HG03139 (cell line): ENCODE measurements at regions not wholly inside any gene's neighbourhood (a gene's known extent, or its start where the extent isn't known, plus 50 kb on each side); places are given as distances from the start of the nearest gene placed in this dataset.

ENCODE experiments used
- ATAC-seq: cut with Tn5 transposase; IDR thresholded peaks from one replicate; pipeline ENCODE4 v1.9.1; 2021; ENCODE audit not compliant: unreplicated experiment

DNA sequence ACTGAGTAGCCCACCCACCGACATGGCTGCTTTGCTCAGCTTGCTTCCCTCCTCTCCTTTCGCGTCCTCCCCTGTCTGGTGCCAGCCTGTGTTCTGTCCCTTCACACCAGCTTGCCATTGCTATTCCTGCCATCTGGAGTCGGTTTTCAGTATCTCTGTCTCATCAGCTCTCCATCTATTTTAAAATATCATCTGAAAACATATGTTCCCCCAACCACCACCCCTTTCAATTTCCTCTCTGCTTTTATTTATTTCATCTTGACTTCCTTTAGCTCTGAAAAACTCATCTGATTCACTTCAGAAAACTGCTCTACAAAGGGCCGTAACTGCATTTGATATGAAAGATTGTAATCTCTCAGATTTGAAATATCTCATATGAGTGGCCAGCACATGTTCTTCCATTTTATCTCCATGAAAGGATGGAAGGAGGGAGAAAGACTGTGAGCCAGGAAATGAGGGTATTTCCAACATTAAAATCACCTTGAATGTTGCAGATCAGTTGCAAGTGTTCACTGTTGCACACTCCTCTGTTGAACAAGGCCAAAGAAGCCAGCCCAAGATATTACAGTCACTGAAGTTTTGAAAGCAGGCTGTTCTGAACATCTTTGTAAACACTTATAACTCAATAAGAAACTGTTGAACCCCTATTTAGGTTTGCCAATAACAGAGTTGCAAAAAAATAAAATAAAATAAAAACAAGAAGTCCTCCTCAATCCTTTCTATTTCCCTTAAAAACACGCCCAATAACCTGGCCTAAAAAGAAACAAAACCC lies 202.4 kb upstream of the NEBL start:
- ATAC-seq, result no peak

DNA sequence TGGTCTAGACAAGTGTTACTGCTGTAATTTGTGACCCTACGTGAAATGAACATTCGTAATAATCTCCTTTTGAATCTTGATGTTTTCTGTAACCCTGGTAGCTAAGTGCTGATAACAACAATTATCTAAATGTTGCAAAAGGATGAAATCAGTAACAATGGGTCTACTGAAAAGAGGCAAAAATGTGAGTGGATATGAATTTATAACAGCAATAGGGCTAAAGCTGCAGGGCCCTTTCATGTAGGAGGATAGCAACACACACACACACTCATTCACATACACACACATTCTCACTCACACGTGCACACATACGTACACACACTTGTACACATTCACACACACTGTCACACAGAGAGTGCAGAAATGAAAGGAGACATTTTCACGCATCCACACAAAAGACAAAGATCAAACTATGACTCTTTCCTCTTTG lies 200.8 kb upstream of the NEBL start:
- ATAC-seq, result no peak

DNA sequence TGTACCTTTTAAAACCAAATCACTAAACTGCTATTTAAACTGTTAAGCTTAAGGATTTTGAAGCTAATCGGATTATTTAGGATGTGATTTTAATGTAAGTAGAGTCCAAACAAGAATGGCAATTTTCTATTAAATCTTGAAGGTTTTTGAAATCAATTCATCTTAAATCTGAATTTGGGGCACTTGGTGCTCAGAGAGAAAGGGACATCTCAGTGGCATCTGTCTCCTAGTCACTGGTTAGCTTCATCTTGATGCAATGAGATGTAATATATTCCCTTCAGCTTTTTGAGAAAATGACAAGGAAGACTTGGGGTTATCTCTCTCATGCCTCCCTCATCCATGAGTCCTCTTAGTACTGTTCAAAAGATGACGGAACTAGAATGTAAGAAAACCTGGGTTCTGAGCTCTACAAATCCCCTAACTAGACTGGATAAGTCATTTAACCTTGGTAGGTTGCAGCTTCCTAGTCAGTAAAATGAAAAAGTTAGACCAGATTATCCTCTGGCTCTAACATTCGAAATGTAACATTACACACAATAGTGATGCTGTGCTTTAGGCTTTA lies 198.5 kb upstream of the NEBL start:
- ATAC-seq, result no peak

DNA sequence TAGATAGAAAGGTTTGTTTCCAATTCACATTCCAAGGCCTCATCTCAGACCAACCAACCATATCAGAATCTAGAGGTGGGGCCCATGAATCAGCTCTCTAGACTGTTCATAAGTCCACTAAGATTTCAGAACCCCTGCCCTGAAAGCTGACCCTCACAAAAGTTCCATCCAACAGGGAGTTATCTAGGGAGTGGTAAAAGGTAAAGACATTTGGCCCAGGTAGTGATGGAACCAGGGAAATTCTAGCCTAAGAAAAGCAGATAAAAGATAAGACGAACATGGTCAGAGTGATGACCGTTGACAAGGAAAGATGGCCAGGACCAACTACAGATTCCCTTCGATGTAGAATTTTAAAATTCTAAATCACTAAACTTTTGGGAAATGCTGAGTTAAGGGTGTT lies 198.0 kb upstream of the NEBL start:
- ATAC-seq, result no peak

DNA sequence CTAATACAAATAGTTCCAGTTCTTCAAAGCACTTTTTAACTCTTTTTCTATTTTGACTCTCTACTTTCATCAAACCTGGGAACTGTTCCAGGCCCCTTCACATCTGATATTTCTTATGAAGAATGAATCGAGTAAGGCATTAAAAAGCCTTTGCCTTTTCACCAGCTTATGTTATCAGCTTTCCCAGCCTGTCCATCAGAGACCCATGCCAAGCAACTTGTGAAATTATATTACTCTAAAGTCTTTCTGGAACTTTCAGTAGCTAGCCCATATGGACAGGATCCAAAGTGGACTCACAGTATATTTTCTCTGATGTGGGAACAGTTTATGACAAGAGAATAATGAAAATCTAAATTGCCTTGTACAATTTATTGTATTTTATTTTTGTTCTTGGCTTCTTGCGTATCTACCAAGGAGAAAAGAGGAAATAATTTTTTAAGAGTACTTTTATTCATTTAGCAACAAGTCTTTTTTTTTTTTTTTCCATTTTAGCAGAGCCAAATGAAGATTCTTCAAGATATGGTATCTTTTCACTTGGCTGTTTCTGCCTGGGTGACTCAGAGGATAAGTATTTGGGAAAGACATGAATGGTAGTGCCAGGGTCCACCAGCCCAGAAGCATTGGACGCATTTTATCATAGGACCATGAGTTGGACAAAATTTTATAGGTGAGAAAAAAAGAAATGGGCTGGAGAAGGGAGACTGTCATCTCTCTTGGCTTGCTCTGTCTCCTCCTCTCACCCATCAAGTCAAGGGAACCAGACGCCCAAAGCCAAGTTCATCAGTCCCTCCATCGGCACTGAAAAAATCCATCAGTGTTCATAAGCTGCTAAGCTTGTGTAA lies 195.8 kb upstream of the NEBL start:
- ATAC-seq, result no peak

DNA sequence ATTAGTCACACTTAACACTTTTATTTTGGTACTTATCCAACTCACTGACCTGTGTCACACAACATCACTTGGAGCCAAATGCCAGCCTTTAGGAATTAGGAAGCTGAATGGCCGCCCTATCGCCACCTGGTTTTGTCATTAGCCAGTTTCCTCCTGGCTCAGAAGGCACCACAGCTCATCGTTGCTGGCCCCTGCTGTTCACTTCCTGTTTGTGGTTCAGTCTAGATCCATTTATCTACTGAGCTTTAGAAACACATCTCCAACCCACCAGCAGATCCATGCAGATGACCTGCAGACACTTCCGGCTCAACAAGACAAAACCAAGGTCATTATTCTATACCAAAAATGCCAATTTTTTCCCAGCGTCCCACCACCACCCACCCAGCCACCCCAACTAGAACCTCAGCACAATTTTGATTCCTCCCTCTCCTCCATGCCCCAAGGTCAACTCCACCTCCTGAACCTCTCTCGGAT lies 193.5 kb upstream of the NEBL start:
- no peak for ATAC-seq

DNA sequence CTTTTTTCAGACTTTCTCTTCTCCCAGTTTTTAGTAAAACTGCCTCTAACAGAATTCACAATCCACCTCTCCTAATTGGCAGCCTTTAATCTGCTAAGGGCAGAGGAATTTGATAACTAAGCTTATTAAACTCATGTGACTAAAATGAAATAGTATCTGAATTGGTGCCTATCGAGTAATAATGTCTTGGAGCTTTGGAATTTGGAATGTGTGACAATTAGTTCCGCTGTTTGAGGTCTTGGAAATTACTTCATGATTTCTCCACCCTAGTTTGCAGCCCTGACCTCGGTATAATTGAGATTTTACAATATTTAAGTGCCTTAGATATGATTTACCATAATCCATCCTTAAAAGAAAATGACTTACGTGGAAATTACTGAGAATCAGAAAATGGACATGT lies 190.4 kb upstream of the NEBL start:
- no peak for ATAC-seq

DNA sequence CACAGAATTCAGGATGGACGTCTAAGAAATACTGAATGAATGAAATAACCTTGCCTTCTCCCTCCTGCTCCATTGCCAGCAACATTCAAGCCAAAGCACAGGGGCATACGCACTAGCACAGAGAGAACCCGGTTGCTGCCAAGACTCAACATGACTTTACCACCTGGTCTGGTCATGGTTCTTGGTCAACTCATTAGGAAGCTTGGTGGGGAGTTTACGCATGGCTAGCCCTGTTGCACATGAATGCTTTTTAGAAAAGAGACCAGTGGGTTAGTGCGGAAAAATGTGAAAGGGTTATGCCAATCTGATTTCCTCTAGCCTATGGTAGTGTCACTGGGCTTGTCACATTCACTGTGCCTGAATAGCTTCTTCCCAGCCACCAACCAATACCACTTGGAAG lies 187.6 kb upstream of the NEBL start:
- no peak for ATAC-seq

DNA sequence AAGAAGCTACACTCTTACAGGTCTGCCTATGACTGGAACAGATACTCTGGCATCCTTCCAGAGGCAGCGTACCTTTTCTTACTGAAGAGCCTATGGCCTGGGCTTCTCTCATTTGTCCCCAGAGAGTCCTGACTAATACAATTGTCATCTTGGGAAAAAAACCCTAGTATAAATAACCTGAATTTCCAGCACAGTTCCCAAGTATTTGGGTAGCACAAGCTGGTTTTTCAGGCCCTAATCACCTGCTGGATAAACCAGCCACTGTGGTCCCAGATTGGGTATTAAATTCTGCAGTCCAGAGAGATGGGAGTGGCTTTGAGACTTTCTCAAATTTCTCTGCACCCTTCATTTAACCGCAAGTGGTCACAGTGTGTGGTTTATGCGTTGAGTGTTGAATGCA lies 186.8 kb upstream of the NEBL start:
- ATAC-seq, result no peak

DNA sequence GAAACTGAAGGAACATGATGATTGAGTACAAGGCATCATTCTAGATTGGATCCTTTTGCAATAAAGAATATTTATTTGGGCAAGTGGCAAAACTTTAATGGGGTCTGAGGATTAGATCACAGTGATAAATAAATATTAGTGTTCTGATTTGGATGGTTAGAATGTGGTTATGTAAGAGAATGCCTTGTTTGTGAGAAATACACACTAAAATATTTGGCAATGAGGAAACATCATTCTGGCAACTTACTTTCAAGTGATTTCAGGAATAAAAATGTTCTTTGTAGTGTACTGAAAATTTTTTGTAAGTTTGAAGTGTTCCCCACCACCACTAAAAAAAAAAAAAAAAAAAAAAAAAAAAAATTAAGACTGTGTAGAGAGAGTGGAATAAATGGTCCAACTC lies 185.1 kb upstream of the NEBL start:
- no peak for ATAC-seq

DNA sequence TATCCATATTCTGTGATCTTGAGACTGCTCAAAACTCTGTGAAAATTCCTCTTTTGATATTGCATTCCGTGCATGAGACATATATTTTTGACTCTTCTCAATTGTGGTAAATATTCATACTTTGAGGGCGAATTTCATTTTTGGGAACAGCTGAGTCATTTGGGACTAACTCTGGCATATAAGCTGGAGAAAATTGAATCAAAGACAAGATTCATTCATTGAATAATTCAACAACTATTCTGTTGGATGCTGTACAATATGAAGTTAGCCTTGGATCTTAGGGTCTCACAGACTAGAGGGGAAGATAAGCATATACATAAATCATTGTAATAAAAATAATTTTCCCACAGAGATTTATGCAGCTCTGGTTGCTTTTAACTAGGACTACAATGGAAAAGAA lies 183.2 kb upstream of the NEBL start:
- no peak for ATAC-seq

DNA sequence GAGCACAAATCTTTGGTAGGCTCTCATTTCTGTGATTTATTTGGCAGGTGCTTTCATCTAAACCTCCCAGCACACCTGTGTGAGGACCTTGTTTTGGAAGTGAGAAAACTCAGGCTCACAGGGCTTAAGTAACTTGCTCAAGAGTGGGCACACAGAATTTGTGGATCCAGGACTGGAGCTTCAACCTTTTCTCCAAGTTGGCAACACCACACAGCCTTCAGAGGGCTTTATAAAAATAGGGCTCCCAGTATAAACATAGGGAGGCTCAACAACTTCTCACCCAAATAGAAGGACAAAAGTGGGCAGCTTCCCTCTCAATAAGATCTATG lies 182.2 kb upstream of the NEBL start:
- no peak for ATAC-seq

DNA sequence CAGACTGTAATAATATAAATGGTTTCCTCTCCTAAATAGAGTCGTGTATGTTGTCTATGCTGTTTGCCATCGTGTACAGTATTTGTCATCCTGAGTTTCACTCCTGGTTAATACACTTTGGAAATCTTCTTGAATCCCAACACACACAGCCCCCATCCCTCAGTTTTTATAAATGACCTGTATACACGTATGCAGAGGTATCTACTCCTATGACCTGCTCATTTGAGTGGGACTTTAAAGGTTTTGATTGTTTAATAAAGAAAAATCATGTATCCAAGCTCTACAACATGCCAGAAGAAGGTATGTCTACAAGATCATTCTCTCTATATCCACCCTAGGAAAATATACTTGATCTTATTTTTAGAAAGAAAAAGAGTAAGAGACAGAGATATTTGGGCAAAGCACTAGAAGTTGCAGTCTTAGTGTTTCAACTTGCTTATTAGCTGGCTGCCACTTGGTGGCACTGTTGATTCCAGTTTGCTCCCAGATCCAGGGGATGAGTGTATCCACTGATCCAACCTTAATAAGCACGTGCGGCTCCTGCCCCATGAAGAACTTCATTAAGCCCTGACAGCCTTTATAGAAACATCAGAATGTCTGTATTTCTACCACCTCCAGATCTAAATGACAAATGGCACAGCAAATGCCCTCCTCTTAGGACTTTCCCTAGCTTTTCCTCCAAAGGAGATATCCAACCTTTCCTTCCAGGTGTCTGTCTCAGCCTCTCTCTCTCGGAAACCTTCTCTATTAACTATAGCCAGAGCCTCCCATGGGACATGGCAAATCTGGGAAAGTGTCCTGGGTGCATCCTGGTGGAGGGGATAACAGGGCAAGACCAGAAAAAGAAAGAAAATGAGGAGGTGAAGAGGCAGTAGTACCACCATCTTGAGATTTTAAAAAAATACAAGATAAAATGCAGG lies 181.6 kb upstream of the NEBL start:
- no peak for ATAC-seq

DNA sequence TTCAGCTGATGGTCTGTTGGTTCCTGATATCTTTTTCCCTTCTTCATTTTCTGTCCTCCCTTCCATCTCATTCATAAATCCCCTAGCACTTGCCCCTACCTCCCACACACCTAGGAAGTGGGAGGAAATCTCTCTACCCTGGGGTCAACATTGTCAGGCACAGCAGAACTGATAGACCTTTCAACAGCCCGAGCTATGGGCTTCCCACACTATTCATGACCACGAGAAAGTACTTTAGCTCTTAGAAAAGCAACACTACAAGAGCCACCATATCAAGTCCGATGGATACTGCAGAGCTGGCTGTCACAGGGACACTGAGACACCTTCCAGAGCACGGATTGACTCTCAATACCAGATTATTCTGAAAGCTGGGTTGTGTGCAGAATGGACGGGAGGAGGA lies 180.6 kb upstream of the NEBL start:
- no peak for ATAC-seq

DNA sequence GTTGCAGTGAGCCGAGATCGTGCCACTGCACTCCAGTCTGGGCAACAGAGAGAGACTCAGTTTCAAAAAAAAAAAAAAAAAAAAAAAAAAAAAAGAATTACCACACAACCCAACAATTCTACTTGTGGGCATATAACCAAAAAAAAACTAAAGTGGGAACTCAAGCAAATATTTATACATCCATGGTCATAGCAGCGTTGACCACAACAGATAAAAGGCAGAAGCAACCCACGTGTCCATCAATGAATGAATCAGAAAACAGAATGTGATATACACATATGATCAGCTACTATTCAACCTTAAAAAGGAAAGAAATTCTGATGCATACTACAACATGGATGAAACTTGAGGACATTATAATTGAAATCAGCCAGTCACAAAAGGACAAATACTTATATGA lies 179.3 kb upstream of the NEBL start:
- ATAC-seq, result no peak

DNA sequence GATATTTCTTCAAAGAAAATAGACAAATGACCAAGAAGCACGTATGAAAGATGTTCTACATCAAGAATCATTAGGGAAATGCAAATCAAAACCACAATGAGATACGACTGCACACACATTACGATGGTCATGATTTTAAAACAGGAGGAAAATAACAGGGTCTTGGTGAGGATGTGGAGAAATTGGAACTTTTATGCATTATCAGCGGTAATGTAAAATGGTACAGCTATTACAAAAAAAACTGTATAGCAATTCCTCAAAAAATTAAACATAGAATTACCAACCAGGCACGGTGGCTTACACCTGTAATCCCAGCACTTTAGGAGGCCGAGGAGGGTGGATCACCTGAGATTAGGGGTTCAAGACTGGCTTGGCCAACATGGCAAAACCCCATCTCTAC lies 178.8 kb upstream of the NEBL start:
- no peak for ATAC-seq

DNA sequence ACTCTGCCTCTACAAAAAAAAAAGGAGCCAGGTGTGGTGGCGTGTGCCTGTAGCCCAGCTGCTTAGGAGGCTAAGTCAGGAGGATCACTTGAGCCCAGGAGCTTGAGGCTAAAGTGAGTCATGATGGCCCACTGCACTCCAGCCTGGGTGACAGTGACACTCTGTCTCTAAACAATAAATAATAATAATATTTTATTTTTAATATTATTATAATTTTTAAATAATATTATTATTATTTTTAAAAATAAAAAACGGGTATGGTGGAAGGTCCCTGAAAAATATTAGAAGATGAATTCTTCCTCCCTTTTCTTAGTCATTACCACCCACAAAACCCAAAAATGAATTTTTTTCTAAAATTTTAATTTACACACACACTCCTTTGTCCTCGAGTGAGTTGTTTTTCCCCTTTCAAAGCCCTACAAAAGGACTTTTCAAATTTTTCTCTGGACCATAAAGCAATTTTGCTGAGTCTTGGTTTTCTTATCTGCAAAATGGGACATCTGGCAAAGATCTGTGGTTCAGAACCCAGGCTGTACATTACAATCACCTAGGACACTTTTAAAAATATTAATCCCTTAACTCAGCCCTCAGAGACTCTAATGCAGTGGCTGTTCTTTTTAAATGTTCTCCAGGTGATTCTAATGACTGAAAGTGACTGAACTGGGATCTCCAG lies 174.0 kb upstream of the NEBL start:
- ATAC-seq, result no peak

DNA sequence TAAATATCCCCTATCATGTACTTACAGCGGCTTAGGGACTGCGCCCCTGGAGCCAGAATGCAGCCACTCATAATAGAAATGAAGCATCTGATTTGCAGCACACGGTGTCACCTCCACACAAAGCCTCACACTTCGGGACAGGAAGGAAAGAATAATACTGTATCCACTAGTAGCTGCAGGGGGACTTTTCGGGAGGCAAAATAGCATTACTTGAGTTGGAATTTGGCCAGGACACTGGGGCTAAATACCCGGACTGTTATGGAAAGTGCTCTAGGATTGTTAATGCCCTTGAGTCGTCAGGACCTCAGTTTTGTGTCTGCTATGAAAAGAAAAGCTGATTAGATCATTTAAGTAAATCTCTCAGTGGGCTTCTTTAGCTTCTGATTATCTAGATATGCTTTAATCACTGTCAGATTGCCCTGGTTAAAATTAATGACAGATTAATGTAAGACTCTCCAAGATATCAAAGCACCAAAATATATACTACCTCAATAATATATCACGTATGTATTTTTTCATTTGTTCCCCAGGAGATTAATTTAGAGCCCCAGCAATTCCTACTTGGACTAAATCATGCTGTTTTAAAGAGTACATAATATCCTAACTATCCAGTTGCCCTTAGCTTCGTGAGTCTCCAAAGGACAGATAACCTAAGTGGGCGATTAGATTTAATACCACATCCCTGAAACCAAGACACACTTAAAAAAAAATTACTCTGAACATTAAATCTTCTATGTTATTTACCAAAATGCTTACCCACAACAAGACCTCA lies 173.0 kb upstream of the NEBL start:
- ATAC-seq, result no peak

DNA sequence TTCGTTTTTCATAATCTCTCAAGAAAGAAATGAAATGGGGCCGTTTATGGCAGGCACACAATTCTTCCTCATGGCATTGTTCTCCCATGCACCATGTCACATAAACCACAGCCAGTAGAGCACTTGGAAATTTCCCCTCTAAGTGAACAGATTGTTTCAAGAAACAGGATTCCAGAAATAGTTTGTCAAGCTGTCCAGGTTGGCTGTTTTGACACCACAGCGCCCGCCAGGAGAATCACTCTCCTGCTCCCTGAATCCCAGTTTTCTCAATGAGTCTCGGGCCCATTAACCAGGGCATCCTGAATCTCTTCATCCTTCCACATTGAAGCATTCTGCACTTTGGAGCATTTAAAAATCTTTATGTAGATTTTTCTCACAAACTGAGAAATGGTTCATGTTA lies 172.2 kb upstream of the NEBL start:
- no peak for ATAC-seq
